ENCODE measurements at regions not wholly inside any gene's neighbourhood (a gene's known extent, or its start where the extent isn't known, plus 50 kb on each side); places are given as distances from the start of the nearest gene placed in this dataset.

GRCh38 chr1:108050911-108051629, 86.1 kb upstream of the VAV3 start:
- no peak for DNase-seq (ENCODE audit: low read depth)

- DNase-seq (ENCODE audit: low read depth) = no peak
Observed at GRCh38 chr1:108050158-108050557, 85.2 kb upstream of the VAV3 start.

- no peak for DNase-seq (ENCODE audit: low read depth)
Observed at GRCh38 chr1:108049178-108049819, 84.3 kb upstream of the VAV3 start.

GRCh38 chr1:108048301-108049177, 83.6 kb upstream of the VAV3 start:
- no peak for DNase-seq (ENCODE audit: low read depth)

- DNase-seq (ENCODE audit: low read depth) = no peak
Observed at GRCh38 chr1:108047085-108047484, 82.1 kb upstream of the VAV3 start.

- no peak for DNase-seq (ENCODE audit: low read depth)
Observed at GRCh38 chr1:108046026-108046425, 81.0 kb upstream of the VAV3 start.

GRCh38 chr1:108045460-108045859, 80.5 kb upstream of the VAV3 start:
- no peak for DNase-seq (ENCODE audit: low read depth)

- DNase-seq (ENCODE audit: low read depth) = no peak
Observed at GRCh38 chr1:108044318-108044717, 79.3 kb upstream of the VAV3 start.

GRCh38 chr1:108043707-108044106, 78.7 kb upstream of the VAV3 start:
- DNase-seq (ENCODE audit: low read depth) = no peak

- no peak for DNase-seq (ENCODE audit: low read depth)
Observed at GRCh38 chr1:108042610-108043009, 77.6 kb upstream of the VAV3 start.

GRCh38 chr1:108041360-108042142, 76.6 kb upstream of the VAV3 start:
- DNase-seq (ENCODE audit: low read depth) = no peak

GRCh38 chr1:108038653-108039236, 73.8 kb upstream of the VAV3 start:
- no peak for DNase-seq (ENCODE audit: low read depth)

- DNase-seq (ENCODE audit: low read depth) = no peak
Observed at GRCh38 chr1:108036796-108037562, 72.0 kb upstream of the VAV3 start.

GRCh38 chr1:108034396-108034795, 69.4 kb upstream of the VAV3 start:
- no peak for DNase-seq (ENCODE audit: low read depth)

GRCh38 chr1:108033550-108033951, 68.6 kb upstream of the VAV3 start:
- no peak for DNase-seq (ENCODE audit: low read depth)

- DNase-seq (ENCODE audit: low read depth) = no peak
Observed at GRCh38 chr1:108028841-108029388, 63.9 kb upstream of the VAV3 start.

GRCh38 chr1:108027389-108027788, 62.4 kb upstream of the VAV3 start:
- DNase-seq (ENCODE audit: low read depth) = no peak

GRCh38 chr1:108017698-108018097, 52.7 kb upstream of the VAV3 start:
- DNase-seq (ENCODE audit: low read depth) = no peak

GRCh38 chr1:108016451-108016920, 51.5 kb upstream of the VAV3 start:
- no peak for DNase-seq (ENCODE audit: low read depth)

All from forelimb muscle (tissue), 1 donor.